A673 (cell line): ENCODE measurements at regions not wholly inside any gene's neighbourhood (a gene's known extent, or its start where the extent isn't known, plus 50 kb on each side); places are given as distances from the start of the nearest gene placed in this dataset.

Source experiments
- CTCF ChIP-seq: fragments of 300-800, 200-600 bp; sonication (generic); conservative IDR thresholded peaks from 2 replicates; pipeline ENCODE4 v1.5.1; 2017; ENCODE audit warnings: low read depth, mild to moderate bottlenecking, antibody characterized with exemption, low read length, moderate library complexity, mixed read lengths
- EZH2 ChIP-seq: fragments of 200-600 bp; sonication (generic); IDR thresholded peaks from 2 replicates; pipeline ENCODE4 v1.6.1; 2017; ENCODE audit warnings: borderline replicate concordance, low read depth, mild to moderate bottlenecking, mixed read lengths, antibody characterized with exemption, low read length; ENCODE audit not compliant: poor library complexity, severe bottlenecking

DNA sequence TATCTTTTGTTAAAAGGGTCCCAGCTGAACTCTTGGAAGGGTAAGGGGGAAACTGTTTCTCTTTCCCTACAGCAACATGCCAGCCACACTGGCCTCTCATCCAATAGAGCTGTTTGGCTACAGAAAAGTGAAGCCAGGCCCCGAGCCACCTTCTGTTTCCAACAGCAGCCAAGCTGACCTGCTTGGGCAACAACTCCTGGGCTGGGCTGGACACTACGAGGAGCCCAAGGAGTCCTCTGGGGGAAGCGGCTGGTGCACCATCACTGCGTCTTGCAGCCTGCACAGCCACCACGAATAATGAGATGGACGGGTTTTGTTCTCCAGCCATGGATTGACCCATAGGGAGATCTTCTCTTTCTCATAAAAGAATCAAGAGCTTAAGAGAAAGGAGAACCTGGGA is 624.9 kb downstream of the NPHP4 start:
- TF ChIP-seq CTCF, result no peak
- no peak for TF ChIP-seq EZH2
